WERI-Rb-1 (cell line): ENCODE measurements at regions not wholly inside any gene's neighbourhood (a gene's known extent, or its start where the extent isn't known, plus 50 kb on each side); places are given as distances from the start of the nearest gene placed in this dataset.

Experiments
- DNase-seq: peaks from one replicate; pipeline ENCODE4 v3.0.0-alpha.2; 2020
- H3K27ac ChIP-seq: fragments of 250-450 bp; sonication (Bioruptor Pico); 2 replicates; pipeline ENCODE4 v1.5.1; 2020; ENCODE audit warnings: mild to moderate bottlenecking, moderate library complexity
- H3K27me3 ChIP-seq: fragments of 250-450 bp; sonication (Bioruptor Pico); 2 replicates; pipeline ENCODE4 v1.5.1; 2021; ENCODE audit warnings: mild to moderate bottlenecking, low read depth, moderate library complexity; ENCODE audit not compliant: insufficient read depth, severe bottlenecking
- H3K36me3 ChIP-seq: fragments of 250-450 bp; sonication (Bioruptor Pico); 2 replicates; pipeline ENCODE4 v1.5.1; 2020; ENCODE audit warnings: mild to moderate bottlenecking, moderate library complexity
- H3K4me3 ChIP-seq: 2 replicates; pipeline ENCODE4 v1.5.1; 2011; ENCODE audit warnings: low read depth, mild to moderate bottlenecking, control low read depth, low read length
- H3K9me3 ChIP-seq: fragments of 250-450 bp; sonication (Bioruptor Pico); 2 replicates; pipeline ENCODE4 v1.5.1; 2021; ENCODE audit warnings: mild to moderate bottlenecking, moderate library complexity; ENCODE audit not compliant: severe bottlenecking
- TF ChIP-seq, protein P1 (sequence below): IDR thresholded peaks from 2 replicates; pipeline ENCODE4 v1.5.1; 2011; ENCODE audit warnings: low read depth, mild to moderate bottlenecking, control low read depth, inconsistent platforms, low read length

DNA sequence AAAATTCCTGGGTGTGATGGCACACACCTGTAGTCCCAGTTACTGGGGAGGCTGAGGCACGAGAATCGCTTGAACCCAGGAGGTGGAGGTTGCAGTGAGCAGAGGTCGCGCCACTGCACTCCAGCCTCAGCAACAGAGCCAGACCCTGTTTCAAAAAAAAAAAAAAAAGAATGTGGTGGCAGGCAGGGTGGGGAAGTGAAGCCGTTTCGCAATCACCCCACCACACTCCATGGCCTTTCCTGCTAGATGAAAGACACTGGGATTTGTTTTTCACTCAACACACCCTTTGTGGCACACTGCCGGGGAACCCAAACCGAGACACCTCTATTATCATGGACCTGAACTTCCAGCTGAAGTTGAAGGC is 172.4 kb upstream of the IQSEC1 start:
- Histone ChIP-seq H3K9me3 (no peaks in the 10 kb centered on the region), H3K4me3 (no peak overlapping the region), H3K27ac (no peak overlapping the region), H3K27me3 (no peaks in the 10 kb centered on the region), H3K36me3 (no peaks in the 10 kb centered on the region; the same call in 1 of the 2 replicates)
- TF ChIP-seq, protein P1, sequence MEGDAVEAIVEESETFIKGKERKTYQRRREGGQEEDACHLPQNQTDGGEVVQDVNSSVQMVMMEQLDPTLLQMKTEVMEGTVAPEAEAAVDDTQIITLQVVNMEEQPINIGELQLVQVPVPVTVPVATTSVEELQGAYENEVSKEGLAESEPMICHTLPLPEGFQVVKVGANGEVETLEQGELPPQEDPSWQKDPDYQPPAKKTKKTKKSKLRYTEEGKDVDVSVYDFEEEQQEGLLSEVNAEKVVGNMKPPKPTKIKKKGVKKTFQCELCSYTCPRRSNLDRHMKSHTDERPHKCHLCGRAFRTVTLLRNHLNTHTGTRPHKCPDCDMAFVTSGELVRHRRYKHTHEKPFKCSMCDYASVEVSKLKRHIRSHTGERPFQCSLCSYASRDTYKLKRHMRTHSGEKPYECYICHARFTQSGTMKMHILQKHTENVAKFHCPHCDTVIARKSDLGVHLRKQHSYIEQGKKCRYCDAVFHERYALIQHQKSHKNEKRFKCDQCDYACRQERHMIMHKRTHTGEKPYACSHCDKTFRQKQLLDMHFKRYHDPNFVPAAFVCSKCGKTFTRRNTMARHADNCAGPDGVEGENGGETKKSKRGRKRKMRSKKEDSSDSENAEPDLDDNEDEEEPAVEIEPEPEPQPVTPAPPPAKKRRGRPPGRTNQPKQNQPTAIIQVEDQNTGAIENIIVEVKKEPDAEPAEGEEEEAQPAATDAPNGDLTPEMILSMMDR, result no peak
- no peak for DNase-seq

GRCh38 chr3:13243586-13243985 is 170.4 kb upstream of the IQSEC1 start:
- H3K36me3 ChIP-seq, result no peaks in the 10 kb centered on the region; the same call in 1 of the 2 replicates
- no peaks in the 10 kb centered on the region for H3K9me3 ChIP-seq
- H3K4me3 ChIP-seq, result no peak overlapping the region
- DNase-seq, result no peak
- TF ChIP-seq, protein P1, result no peak
- no peak overlapping the region for H3K27ac ChIP-seq
- no peaks in the 10 kb centered on the region for H3K27me3 ChIP-seq

DNA sequence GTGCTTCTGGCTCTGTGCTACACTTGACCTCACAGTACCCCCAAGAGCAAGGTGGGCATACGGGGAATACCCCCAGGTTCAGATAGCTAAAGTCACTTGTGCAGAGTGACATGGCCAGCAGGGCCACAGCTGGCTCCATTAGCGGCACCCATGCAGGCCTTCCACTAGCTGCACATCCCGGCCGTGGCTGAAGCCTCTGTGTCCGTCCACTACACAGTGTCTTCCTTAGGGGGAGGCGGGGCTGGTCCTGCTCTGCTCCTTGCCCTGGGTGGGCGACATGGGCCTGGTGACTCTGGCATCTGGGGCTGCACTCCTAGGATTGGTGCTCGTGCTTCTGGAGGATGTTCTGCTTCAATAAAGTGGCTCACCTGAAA is 169.1 kb upstream of the IQSEC1 start:
- no peaks in the 10 kb centered on the region; the same call in 1 of the 2 replicates for H3K36me3 ChIP-seq
- no peak overlapping the region for H3K4me3 ChIP-seq
- no peak overlapping the region for H3K27ac ChIP-seq
- H3K27me3 ChIP-seq, result no peaks in the 10 kb centered on the region
- TF ChIP-seq, protein P1, result no peak
- no peak for DNase-seq
- no peaks in the 10 kb centered on the region for H3K9me3 ChIP-seq

GRCh38 chr3:13241621-13242363 is 168.6 kb upstream of the IQSEC1 start:
- DNase-seq, result no peak
- Histone ChIP-seq H3K36me3 (peaks cover 2% of the 10 kb centered on the region), H3K27me3 (no peaks in the 10 kb centered on the region), H3K27ac (no peak overlapping the region), H3K4me3 (no peak overlapping the region), H3K9me3 (no peaks in the 10 kb centered on the region)
- TF ChIP-seq, protein P1, result peak; percentile 35; the same call in 1 of the 2 replicates

DNA sequence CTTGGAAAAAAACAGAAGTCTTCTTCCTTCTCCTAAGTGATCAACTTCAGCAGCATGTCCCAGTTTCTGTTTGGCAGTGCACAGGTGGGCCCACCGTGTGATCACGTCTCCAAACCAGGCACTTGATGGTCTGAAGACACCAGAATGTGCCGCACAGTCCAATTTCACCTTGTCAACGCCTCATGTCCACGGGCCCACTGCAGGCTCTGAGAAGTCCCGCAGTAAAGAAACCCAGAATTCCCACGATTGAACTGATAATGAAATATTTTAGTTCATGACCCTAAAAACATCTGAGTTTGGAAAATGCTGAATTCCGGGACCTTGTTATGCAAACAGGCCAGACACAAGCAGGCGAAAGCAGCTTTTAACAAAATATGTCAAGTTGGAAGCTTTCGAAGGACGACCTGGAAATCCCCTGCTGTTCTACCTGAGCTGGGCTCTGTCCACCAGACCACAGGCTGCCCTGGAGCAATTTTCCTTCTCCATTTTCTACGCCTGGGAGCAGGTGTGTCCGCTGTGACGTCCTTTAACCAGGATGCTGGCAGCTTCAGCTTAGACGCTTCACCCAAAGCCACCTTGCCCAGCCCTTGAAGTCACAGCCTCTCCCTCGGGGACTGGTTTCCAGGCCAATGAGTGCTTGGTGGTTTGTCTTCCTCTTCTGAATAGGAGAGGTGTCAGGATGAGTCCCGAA is 167.8 kb upstream of the IQSEC1 start:
- Histone ChIP-seq H3K36me3 (peaks cover 2% of the 10 kb centered on the region), H3K9me3 (no peaks in the 10 kb centered on the region), H3K4me3 (no peak overlapping the region), H3K27ac (no peak overlapping the region), H3K27me3 (no peaks in the 10 kb centered on the region)
- no peak for DNase-seq
- TF ChIP-seq, protein P1, result no peak
